Esophagus (tissue), 2 donors: ENCODE measurements at regions not wholly inside any gene's neighbourhood (a gene's known extent, or its start where the extent isn't known, plus 50 kb on each side); places are given as distances from the start of the nearest gene placed in this dataset.
"Not testable (repeated sequence)": the region's sequence is repeated elsewhere in the genome, so short reads cannot be mapped to it uniquely, and the experiment has no call there.

Experiments used
- H3K27ac ChIP-seq, 2 donors: one replicate each; pipeline ENCODE4 v1.5.1; 2013; ENCODE audit warnings: low read depth in 2 of 2, mild to moderate bottlenecking in 2 of 2, inconsistent platforms in 1 of 2, low read length in 1 of 2, moderate library complexity in 1 of 2
- H3K27me3 ChIP-seq, 2 donors: one replicate each; pipeline ENCODE4 v1.6.1; 2013; ENCODE audit warnings: low read length in 2 of 2, control low read depth in 1 of 2, mild to moderate bottlenecking in 1 of 2; ENCODE audit not compliant: insufficient read depth in 2 of 2, control insufficient read depth in 1 of 2
- H3K36me3 ChIP-seq, 2 donors: one replicate each; pipeline ENCODE4 v1.6.1; 2013; ENCODE audit warnings: low read length in 1 of 2; ENCODE audit not compliant: control insufficient read depth in 2 of 2, insufficient read depth in 2 of 2
- H3K4me1 ChIP-seq, 2 donors: one replicate each; pipeline ENCODE4 v1.6.1; 2013; ENCODE audit warnings: low read length in 1 of 2; ENCODE audit not compliant: control insufficient read depth in 2 of 2, insufficient read depth in 2 of 2
- H3K4me3 ChIP-seq, 2 donors: one replicate each; pipeline ENCODE4 v1.5.1; 2013; ENCODE audit warnings: low read length in 2 of 2, mild to moderate bottlenecking in 2 of 2, low read depth in 1 of 2, moderate library complexity in 1 of 2
- H3K9me3 ChIP-seq, 2 donors: one replicate each; pipeline ENCODE4 v1.6.1; 2013; ENCODE audit warnings: mild to moderate bottlenecking in 2 of 2, low read depth in 1 of 2, low read length in 1 of 2, moderate library complexity in 1 of 2; ENCODE audit not compliant: control insufficient read depth in 2 of 2, insufficient read depth in 1 of 2
- WGBS, 2 donors: extraction: QIAGEN DNeasy Blood & Tissue Kit; methylation state at CpG; one replicate each; pipeline ENCODE4 v1.1.7; 2013; 5-methylcytosine and 5-hydroxymethylcytosine counted together
- donor health status: healthy with polysubstance abuse.
- donor health status: Bipolar disorder and iron deficiency.

DNA sequence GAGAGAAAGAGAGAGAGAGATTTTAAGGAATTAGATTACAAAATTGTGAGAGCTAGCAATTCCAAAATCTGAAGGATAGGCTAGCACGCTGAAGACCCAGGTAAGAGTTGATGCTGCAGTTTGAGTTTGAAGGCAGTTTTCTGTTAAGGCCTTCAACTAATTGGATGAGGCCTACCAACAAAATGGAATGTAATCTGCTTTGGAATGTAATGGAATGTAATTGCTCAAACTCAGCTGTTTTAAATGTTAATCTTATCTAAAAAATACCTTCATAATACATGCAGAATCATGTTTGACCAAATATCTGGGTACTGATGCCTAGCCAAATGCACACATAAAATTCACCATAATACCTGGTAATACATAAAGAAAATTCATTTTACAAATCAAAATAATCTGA, 976.1 kb downstream of the LTN1 start:
- WGBS, 2 donors = 95 to 100% methylated on average over 1 of the region's 1 CpG

GRCh38 chr21:28013123-28013522, 979.6 kb downstream of the LTN1 start:
- H3K27ac ChIP-seq, H3K36me3 ChIP-seq, H3K4me3 ChIP-seq, H3K9me3 ChIP-seq, H3K4me1 ChIP-seq, H3K27me3 ChIP-seq: not testable (repeated sequence)

More for the DNA sequence above, 976.1 kb downstream of the LTN1 start:
- H3K36me3 ChIP-seq = no peaks in the 10 kb centered on the region
- H3K9me3 ChIP-seq = no peaks in the 10 kb centered on the region
- no peak overlapping the region for H3K27ac ChIP-seq
- no peaks in the 10 kb centered on the region for H3K27me3 ChIP-seq
- H3K4me1 ChIP-seq = no peaks in the 10 kb centered on the region
- no peak overlapping the region for H3K4me3 ChIP-seq

GRCh38 chr21:28011970-28012369, 980.7 kb downstream of the LTN1 start:
- H3K4me3 ChIP-seq, H3K27me3 ChIP-seq, H3K27ac ChIP-seq, H3K36me3 ChIP-seq, H3K4me1 ChIP-seq, H3K9me3 ChIP-seq: not testable (repeated sequence)
- WGBS, 2 donors = 15 to 38% methylated on average over 2 of the region's 2 CpGs

DNA sequence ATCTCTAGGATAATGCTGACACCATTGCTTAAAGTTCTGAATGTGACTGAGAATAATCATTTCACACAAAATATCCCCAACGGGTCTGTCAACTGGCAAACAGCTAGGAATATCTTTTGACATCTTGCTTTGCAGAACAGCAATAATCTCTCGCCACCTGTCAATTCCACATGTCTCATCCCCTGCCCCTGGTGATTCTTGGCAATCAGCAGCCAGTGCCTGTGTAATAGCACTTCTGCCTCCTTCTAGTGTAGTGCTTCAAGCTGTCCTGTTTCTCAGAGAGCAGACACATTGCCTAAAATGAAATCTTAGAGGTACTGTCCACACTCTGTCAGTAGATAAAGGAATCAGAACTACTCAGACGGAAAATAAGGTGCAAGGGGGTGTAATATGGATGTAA, 984.4 kb downstream of the LTN1 start:
- not testable (repeated sequence) for H3K4me3 ChIP-seq, H3K9me3 ChIP-seq, H3K4me1 ChIP-seq, H3K27ac ChIP-seq, H3K36me3 ChIP-seq, H3K27me3 ChIP-seq
- WGBS, 2 donors = 56 to 59% methylated on average over 3 of the region's 3 CpGs

- H3K36me3 ChIP-seq, H3K4me3 ChIP-seq, H3K4me1 ChIP-seq, H3K9me3 ChIP-seq, H3K27me3 ChIP-seq, H3K27ac ChIP-seq: not testable (repeated sequence)
- 91 to 100% methylated on average over 2 of the region's 2 CpGs for WGBS, 2 donors
Measured at GRCh38 chr21:28003627-28004026, 989.0 kb downstream of the LTN1 start.

DNA sequence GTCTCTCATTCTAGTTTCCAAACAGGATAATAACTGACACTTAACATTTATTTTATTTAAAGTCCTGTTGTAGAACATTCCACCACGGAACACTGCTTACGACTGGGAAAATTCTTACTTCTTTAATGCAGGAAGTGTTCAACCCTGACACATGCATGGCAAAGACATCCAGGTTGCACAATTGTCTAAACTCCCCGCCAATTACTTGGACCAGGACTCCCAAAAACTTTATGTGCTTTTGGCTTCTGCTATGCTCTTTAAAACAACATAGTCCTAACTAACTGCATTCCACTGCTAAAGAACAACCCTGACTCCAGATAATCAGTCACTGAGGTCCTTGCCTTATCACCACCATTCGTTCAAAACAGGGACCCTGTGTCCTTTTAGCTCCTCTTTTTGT, 995.8 kb downstream of the LTN1 start:
- not testable (repeated sequence) for H3K4me3 ChIP-seq, H3K27ac ChIP-seq, H3K27me3 ChIP-seq, H3K9me3 ChIP-seq, H3K4me1 ChIP-seq, H3K36me3 ChIP-seq
- 72 to 73% methylated on average over 4 of the region's 4 CpGs for WGBS, 2 donors

DNA sequence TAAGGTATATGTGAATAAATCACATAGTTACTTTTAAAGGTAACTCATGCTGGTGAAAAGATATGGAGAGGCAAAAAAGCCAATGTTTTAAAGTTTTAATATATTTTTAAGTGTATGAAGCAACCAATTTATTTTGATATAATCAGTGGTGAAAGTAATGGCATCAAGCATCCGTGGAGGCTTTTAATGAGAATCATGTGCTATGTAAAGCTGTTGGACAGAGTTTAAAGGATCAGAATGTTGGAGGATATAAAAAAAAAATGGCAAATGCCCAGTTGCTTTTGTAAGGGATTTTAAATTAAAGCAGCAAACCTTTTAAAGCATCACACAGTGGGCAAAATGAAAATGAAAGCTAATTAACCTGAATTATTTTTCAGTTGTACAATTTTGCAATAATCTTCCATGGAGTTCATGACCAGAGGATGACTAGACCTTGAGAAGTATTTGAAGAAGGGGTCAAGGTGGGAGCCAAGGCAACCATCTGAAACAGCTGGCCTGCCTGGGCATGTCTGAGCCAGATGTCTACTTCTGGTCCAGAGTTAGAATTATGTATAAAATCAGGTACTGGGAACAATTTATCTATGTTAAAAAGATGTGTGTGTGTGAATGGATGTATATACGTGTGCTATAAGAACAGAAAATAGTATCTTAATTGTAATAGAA, 1007.9 kb downstream of the LTN1 start:
- WGBS, 2 donors = 39 to 60% methylated on average over 2 of the region's 2 CpGs
- H3K4me1 ChIP-seq = not testable (repeated sequence)

DNA sequence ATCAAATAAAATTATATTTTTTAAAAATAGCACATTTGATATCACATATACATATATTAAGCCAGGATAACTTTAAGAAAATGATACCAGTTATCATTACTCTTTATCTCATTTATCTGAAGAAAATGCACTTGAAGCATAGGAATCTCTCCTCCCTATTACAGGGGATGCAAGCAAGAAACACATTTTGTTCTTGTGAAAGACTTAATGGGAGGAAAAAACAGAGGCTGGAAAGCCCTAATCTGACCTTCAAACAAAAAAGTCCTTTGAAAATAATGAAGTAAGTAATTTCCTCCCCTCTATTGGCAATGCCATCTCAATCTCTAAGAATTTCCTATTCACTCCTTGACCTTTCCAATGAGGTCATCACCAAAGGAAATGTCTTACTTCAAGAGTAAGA, 1012.6 kb upstream of the ADAMTS5 start:
- not testable (repeated sequence) for H3K27me3 ChIP-seq, H3K4me1 ChIP-seq, H3K9me3 ChIP-seq, H3K4me3 ChIP-seq, H3K36me3 ChIP-seq, H3K27ac ChIP-seq

More for the DNA sequence above, 1007.9 kb downstream of the LTN1 start:
- H3K27ac ChIP-seq, H3K9me3 ChIP-seq, H3K27me3 ChIP-seq, H3K4me3 ChIP-seq, H3K36me3 ChIP-seq: not testable (repeated sequence)

DNA sequence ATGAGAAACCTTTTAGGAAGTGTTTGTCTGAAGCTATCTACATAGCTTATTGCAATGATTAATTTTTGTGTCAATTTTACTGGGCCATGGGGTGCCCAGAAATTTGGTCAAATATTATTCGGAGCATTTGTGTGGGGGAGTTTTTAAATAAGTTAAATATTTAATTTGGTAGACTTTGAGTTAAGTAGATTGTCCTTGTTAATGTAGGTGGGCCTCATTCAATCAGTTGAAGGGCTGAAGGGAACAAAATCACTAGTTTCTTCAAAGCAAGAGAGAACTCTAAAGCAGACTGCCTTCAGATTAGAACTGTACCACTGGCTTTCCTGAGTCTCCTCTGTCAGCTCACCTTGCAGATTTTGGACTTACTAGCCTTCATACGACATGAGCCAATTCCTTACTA, 1008.6 kb upstream of the ADAMTS5 start:
- WGBS, 2 donors = 91 to 93% methylated on average over 2 of the region's 2 CpGs
- no peaks in the 10 kb centered on the region for H3K27me3 ChIP-seq

GRCh38 chr21:27974152-27974551, 1007.3 kb upstream of the ADAMTS5 start:
- H3K9me3 ChIP-seq, H3K27ac ChIP-seq, H3K27me3 ChIP-seq, H3K4me3 ChIP-seq, H3K4me1 ChIP-seq, H3K36me3 ChIP-seq: not testable (repeated sequence)
- 53 to 66% methylated on average over 1 of the region's 1 CpG for WGBS, 2 donors

More for the DNA sequence above, 1008.6 kb upstream of the ADAMTS5 start:
- Histone ChIP-seq H3K9me3 (no peaks in the 10 kb centered on the region), H3K4me3 (no peak overlapping the region), H3K36me3 (no peaks in the 10 kb centered on the region), H3K27ac (no peak overlapping the region), H3K4me1 (no peaks in the 10 kb centered on the region)
